DMS153 (cell line): ENCODE measurements at regions not wholly inside any gene's neighbourhood (a gene's known extent, or its start where the extent isn't known, plus 50 kb on each side); places are given as distances from the start of the nearest gene placed in this dataset.
A peak's percentile ranks its signal among the peaks of the same experiment; 100 is the strongest.
"Not testable (repeated sequence)": the region's sequence is repeated elsewhere in the genome, so short reads cannot be mapped to it uniquely, and the experiment has no call there.

ENCODE experiments used
- DNase-seq: peaks from one replicate; lab custom pipeline; 2025; lab: John Stamatoyannopoulos, UW

- DNase-seq, result no peak
These were observed 484.6 kb upstream of the TLE4 start for GRCh38 chr9:79087133-79087532.

GRCh38 chr9:79089054-79089560 lies 482.7 kb upstream of the TLE4 start:
- DNase-seq, result no peak

DNA sequence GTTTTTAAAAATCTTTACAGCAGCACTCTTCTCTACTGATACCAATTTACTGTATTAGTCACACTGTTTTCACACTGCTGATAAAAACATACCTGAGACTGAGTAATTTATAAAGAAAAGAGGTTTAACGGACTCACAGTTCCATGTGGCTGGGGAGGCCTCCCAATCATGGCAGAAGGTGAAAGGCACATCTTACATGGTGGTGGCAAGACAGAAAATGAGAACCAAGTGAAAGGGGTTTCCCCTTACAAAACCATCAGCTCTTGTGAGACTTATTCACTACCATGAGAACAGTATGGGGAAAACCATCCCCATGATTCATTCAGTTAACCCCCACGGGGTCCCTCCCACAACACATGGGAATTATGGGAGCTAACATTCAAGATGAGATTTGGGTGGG lies 481.9 kb upstream of the TLE4 start:
- not testable (repeated sequence) for DNase-seq

DNA sequence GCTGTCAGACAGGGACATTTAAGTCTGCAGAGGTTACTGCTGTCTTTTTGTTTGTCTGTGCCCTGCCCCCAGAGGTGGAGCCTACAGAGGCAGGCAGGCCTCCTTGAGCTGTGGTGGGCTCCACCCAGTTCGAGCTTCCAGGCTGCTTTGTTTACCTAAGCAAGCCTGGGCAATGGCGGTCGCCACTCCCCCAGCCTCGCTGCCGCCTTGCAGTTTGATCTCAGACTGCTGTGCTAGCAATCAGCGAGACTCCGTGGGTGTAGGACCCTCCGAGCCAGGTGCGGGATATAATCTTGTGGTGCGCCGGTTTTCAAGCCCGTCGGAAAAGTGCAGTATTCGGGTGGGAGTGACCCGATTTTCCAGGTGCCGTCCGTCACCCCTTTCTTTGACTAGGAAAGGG lies 468.5 kb upstream of the TLE4 start:
- DNase-seq, result not testable (repeated sequence)

- no peak for DNase-seq
These were observed 467.5 kb upstream of the TLE4 start for GRCh38 chr9:79104216-79104615.

- DNase-seq, result no peak
These were observed 466.8 kb upstream of the TLE4 start for GRCh38 chr9:79104951-79105350.

DNA sequence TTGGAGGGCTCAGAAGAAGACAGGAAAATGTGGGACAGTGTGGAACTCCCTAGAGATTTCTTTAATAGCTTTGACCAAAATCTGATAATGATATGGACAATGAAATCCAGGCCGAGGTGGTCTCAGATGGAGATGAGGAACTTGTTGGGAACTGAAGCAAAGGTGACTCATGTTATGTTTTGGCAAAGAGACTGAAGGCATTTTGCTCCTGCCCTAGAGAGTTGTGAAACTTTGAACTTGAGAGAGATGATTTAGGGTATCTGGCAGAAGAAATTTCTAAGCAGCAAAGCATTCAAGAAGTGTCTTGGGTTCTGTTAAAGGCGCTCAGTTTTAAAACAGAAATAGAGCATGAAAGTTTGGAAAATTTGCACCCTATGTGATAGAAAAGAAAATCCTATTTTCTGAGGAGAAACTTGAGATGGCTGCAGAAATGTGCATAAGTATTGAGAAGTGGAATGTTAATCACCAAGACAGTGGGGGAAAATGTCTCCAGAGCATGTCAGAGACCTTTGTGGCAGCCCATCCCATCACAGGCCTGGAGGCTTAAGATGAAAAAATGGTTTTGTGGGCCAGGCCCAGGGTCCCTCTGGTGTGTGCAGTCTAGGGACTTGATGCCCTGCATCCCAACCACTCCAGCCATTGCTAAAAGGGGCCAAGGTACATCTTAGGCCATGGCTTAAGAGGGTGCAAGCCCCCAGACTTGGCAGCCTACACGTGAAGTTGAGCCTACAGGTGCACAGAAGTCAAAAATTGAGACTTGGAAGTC lies 463.7 kb upstream of the TLE4 start:
- DNase-seq, result no peak

DNA sequence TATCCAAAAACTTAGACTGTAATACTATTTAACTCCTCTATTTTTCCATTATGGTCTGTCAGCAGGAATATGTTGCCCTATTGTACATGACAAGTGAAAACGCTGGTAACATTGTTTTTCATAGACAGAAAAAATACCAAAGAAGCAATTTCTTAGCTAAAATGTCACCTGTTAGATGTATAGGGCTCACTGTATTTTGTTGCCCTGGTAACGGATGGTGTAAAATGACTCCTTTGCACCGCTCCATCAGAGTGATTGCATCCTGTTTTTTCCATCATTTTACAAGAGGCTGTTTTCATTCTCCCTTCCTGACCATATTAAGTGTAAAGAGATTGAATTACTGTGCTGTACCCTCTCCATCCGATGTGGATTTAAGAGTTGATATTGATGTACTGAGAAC lies 460.1 kb upstream of the TLE4 start:
- DNase-seq, result no peak

DNA sequence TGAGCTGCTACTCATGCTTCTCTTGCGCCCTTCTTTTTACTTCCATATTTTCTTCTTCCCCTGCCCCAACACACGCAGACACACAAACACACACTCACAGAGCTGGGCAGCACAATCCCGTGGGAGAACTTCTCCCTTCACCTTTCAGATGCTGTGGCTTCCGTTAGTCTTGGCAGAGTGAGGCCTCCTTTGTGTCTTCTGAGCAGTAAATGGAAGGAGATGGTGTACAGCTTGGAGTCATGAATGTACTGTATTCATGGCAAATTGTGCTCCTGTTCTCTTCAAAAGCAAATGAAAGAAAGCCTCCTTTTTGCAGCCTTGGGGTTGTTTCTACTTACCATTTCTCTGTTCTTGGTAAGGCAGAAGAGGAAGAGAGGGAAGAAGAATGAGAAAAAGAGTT lies 456.6 kb upstream of the TLE4 start:
- no peak for DNase-seq

DNA sequence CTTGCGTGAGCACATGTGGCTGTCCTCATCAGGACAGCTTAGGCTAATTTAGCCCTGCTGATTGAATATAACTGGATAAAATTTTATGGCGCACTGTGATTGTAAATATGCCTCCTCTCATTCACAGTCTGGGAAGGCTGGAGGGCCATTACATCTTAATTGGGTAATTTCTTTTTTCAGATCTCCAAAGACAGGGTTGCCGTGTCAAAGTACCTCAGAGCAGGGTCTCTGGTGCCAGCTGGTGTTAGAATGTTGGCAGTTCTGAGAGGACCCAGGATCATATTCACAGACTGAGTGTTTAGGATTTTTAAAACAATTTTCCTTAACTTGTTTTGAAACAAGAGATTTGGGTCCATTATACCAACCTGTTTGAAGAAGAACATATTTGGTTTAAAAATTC lies 455.7 kb upstream of the TLE4 start:
- no peak for DNase-seq

GRCh38 chr9:79116709-79117108 lies 455.1 kb upstream of the TLE4 start:
- DNase-seq, result no peak

DNA sequence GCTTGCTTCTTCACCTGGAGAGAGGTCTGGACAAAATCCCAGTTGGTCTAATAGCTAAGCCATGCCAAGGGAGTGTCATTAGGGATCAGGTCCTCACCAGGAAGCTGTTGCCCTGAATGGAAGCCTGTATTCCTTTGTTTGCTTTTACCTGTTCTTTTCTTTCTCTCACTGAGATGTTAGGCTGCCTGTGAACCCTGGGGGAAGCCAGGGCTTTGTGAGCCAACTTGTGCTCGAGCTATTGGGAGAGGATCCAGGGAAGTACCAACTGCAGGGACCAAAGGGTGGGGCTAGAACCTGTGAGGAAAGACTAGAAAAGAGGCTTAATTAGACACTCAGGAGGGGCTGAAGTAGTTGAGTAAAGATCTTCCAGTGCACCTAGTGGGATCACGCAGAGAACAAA lies 451.2 kb upstream of the TLE4 start:
- DNase-seq, result peak; percentile 77

DNA sequence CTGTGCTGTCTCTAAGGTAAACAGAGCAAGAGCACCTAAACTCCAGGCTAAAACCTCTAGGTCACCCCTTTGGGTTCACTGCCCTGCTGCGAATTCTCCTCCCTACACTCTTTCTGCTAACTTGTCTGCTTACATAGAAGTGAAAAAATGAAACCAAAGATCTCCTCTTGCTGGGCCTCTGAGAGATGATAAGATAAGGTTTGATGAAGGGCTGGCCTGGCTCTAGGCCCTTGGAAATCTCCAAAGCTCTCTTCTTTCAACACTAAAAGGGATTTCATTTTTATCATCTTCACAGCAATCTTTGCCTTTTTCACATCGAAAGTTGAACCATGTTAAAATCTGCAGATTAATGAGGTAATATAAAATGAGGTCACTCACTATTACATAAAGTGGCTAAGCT lies 450.8 kb upstream of the TLE4 start:
- DNase-seq, result no peak

DNA sequence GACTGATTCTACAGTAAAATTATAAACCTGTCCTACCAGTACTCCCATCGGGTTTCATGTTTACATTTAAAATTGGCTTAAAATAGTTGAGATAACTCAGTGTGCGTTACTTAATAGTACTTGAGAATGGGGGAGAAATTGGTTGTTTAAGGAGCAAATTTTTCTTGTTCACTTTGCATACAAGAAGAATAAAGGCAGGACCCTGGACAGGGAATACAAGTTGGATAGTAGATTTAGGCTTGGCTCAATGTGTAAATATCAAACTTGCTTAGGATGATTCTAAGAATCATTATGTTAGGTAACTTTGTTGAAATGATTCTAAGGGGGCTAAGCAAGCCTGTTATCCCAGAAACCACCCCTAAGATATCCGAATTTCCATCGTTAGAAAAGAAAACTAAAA lies 448.4 kb upstream of the TLE4 start:
- no peak for DNase-seq

- no peak for DNase-seq
These were observed 444.1 kb upstream of the TLE4 start for GRCh38 chr9:79127661-79128060.

DNA sequence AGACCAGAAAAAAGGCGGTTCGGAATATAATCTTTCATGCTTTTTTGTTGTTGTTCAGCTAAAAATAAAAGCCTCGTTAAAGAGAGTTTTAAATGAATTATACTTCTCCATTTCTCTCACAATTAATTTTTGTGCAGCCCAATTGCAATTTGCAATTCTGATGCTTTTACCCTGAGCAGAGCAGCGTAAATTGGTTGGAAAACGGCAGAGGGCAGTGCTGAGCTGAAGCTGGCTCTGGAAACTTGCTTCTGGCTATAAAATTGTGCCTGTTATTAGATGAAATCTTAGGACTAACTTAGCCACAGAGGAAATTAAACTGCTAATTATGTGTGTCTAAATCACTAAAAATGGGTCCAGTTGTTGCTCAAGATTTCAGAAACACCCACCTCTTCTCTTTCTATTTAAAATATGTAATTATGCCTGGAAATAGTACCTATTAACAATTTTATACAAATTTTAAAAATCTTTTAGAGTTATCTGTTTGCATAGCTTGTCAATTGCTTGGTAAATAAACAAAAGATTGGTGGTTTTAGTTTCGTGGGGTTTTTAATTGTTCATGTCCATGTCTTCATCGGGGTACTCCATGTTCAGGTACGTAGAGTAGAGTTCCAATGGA lies 441.8 kb upstream of the TLE4 start:
- DNase-seq, result no peak

GRCh38 chr9:79131246-79131774 lies 440.5 kb upstream of the TLE4 start:
- DNase-seq, result no peak

GRCh38 chr9:79131824-79132377 lies 439.9 kb upstream of the TLE4 start:
- DNase-seq, result no peak

DNA sequence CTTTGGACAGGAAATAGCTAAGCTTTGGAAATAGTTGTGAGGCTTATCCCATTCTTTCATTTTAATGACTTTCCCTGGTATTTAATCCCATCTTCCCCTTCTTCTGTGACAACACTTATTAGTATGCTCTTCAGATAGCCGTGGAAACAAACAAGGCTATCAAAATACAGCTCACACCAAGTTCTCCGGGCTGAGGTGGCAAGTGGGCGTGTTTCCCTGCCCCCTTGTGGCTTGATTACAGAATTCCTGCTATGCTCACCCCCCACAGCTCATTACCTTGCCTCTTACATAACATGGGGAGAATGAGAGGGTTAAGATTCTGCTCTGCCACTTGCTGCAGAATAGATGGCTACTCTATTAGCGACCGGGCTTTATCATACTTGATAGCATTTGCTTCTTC lies 437.1 kb upstream of the TLE4 start:
- DNase-seq, result peak; percentile 24

GRCh38 chr9:79135681-79136415 lies 435.9 kb upstream of the TLE4 start:
- DNase-seq, result no peak

GRCh38 chr9:79140751-79141150 lies 431.0 kb upstream of the TLE4 start:
- DNase-seq, result no peak

DNA sequence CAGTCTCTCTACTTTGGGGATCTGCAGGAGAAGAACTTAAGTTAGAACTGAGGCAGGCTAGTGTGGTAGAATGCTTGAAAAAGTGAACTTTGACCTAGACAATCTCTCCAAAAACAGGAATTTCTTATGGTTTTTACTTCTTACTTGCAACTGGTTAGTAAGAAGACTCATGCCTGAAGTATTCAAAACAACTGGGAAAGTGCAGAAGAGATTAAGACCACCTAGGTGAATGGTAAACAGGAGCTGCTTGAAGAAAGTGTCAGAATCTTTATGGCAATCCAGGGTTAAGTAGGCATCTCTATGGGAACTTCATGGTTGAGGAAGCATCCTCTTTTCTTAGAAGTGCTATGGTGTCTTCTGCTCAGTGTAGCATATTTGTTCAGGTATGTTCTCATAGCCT lies 428.6 kb upstream of the TLE4 start:
- no peak for DNase-seq
